DND-41 (cell line): ENCODE measurements at regions not wholly inside any gene's neighbourhood (a gene's known extent, or its start where the extent isn't known, plus 50 kb on each side); places are given as distances from the start of the nearest gene placed in this dataset.

Source experiments
- EZH2 ChIP-seq: IDR thresholded peaks from 3 replicates; pipeline ENCODE4 v1.6.1; 2012; ENCODE audit warnings: borderline replicate concordance, low read depth, mild to moderate bottlenecking, moderate library complexity, low read length, inconsistent platforms; ENCODE audit not compliant: severe bottlenecking
- TF ChIP-seq, protein P1 (sequence below): IDR thresholded peaks from 2 replicates; pipeline ENCODE4 v1.5.1; 2012; ENCODE audit warnings: borderline replicate concordance, low read length, moderate library complexity, mild to moderate bottlenecking; ENCODE audit not compliant: poor library complexity, severe bottlenecking; ENCODE audit errors: extremely low read depth

DNA sequence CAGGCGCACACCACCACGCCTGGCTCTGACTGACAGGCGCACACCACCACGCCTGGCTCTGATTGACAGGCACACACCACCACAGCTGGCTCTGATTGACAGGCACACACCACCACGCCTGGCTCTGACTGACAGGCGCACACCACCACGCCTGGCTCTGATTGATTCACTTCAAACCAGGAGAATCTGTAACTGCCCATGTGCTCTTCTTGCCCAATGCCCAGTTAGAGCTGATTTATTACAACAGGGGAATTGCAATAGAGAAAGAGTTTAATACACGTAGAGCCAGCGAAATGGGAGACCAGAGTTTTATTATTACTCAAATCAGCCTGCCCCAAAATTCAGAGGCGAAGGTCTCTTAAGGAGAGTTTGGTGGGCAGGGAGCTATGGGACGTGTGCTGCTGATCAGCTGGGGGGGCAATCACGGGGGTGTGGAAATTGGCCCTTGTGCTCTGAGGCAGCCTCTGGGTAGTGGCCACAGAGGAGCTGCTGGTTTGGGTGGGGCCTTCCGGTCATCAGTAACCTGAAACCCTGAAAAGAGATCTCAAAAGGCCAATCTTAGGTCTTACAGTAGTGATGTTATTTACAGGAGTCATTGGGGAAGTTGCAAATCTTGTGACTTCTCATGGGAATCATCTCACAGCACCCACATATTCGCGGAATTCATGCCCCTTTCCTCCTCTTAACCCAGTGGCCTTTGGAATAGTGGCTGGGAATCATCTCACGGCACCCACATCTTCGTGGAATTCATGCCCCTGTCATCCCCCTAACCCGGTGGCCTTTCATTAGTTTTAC lies 63.8 kb upstream of the TFRC start:
- TF ChIP-seq, protein P1, sequence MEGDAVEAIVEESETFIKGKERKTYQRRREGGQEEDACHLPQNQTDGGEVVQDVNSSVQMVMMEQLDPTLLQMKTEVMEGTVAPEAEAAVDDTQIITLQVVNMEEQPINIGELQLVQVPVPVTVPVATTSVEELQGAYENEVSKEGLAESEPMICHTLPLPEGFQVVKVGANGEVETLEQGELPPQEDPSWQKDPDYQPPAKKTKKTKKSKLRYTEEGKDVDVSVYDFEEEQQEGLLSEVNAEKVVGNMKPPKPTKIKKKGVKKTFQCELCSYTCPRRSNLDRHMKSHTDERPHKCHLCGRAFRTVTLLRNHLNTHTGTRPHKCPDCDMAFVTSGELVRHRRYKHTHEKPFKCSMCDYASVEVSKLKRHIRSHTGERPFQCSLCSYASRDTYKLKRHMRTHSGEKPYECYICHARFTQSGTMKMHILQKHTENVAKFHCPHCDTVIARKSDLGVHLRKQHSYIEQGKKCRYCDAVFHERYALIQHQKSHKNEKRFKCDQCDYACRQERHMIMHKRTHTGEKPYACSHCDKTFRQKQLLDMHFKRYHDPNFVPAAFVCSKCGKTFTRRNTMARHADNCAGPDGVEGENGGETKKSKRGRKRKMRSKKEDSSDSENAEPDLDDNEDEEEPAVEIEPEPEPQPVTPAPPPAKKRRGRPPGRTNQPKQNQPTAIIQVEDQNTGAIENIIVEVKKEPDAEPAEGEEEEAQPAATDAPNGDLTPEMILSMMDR: no peak
- no peak for TF ChIP-seq EZH2
